ENCODE measurements at regions not wholly inside any gene's neighbourhood (a gene's known extent, or its start where the extent isn't known, plus 50 kb on each side); places are given as distances from the start of the nearest gene placed in this dataset.

- Histone ChIP-seq H3K4me2 (ENCODE audit: low read length) (no peak overlapping the region), H3K27me3 (ENCODE audit: insufficient read depth, low read length) (no peaks in the 10 kb centered on the region), H3K4me1 (ENCODE audit: control insufficient read depth in 1 of 2, insufficient read depth in 2 of 2, low read length in 2 of 2) (no peaks in the 10 kb centered on the region), H3K4me3 (replicated peaks in 1 of 2; ENCODE audit: low read depth in 1 of 2, low read length in 2 of 2) (no peak overlapping the region), H3K36me3 (ENCODE audit: control insufficient read depth in 1 of 2, insufficient read depth in 2 of 2, low read length in 2 of 2) (no peaks in the 10 kb centered on the region), H3K79me2 (ENCODE audit: insufficient read depth, low read length) (no peaks in the 10 kb centered on the region), H2AFZ (ENCODE audit: low read depth, low read length, poor library complexity, severe bottlenecking) (no peak overlapping the region), H3K9ac (ENCODE audit: low read length) (no peak overlapping the region), H3K27ac (ENCODE audit: low read depth, low read length) (no peak overlapping the region), H4K20me1 (ENCODE audit: insufficient read depth) (no peaks in the 10 kb centered on the region), H3K9me2 (ENCODE audit: insufficient read depth) (no peaks in the 10 kb centered on the region), H3K9me3 (ENCODE audit: control insufficient read depth in 1 of 2, insufficient read depth in 1 of 2, low read depth in 1 of 2, low read length in 2 of 2) (no peaks in the 10 kb centered on the region)
- CTCF ChIA-PET = no interaction called here
- POLR2A ChIA-PET = no interaction called here
- RAD21 ChIA-PET (ENCODE audit: low non-redundant PET in 1 of 2, low total read pairs in 2 of 2, uncharacterized antibody in 2 of 2, unreplicated experiment in 2 of 2) = no interaction called here
- intact Hi-C loops (cut with micrococcal nuclease) = no loop called here
- BruUV-seq (replicated peaks) = no TSS peak
- DNase-seq (ENCODE audit: low read depth, low spot score) (no peak), ATAC-seq (no peak)
- no peak for TF ChIP-seq ZNF274 (IDR thresholded peaks at IDR 0.05; ENCODE audit: low read depth, low read length)
- no peak for TF ChIP-seq SIN3A (IDR thresholded peaks at IDR 0.05; ENCODE audit: low read depth)
- no peak for TF ChIP-seq JUND (IDR thresholded peaks at IDR 0.05)
- TF ChIP-seq SP1 (IDR thresholded peaks at IDR 0.05; ENCODE audit: low read depth) = no peak
- TF ChIP-seq EZH2phosphoT487 (IDR thresholded peaks at IDR 0.05; ENCODE audit: borderline replicate concordance) = no peak
- TF ChIP-seq, protein P1, sequence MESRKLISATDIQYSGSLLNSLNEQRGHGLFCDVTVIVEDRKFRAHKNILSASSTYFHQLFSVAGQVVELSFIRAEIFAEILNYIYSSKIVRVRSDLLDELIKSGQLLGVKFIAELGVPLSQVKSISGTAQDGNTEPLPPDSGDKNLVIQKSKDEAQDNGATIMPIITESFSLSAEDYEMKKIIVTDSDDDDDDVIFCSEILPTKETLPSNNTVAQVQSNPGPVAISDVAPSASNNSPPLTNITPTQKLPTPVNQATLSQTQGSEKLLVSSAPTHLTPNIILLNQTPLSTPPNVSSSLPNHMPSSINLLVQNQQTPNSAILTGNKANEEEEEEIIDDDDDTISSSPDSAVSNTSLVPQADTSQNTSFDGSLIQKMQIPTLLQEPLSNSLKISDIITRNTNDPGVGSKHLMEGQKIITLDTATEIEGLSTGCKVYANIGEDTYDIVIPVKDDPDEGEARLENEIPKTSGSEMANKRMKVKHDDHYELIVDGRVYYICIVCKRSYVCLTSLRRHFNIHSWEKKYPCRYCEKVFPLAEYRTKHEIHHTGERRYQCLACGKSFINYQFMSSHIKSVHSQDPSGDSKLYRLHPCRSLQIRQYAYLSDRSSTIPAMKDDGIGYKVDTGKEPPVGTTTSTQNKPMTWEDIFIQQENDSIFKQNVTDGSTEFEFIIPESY (IDR thresholded peaks at IDR 0.05; ENCODE audit: extremely low read depth, insufficient replicate concordance, low read length) = no peak
- no peak for TF ChIP-seq ZFX (IDR thresholded peaks at IDR 0.05)
- TF ChIP-seq, protein P2, sequence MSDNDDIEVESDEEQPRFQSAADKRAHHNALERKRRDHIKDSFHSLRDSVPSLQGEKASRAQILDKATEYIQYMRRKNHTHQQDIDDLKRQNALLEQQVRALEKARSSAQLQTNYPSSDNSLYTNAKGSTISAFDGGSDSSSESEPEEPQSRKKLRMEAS (IDR thresholded peaks at IDR 0.05) = no peak
- TF ChIP-seq, protein P3, sequence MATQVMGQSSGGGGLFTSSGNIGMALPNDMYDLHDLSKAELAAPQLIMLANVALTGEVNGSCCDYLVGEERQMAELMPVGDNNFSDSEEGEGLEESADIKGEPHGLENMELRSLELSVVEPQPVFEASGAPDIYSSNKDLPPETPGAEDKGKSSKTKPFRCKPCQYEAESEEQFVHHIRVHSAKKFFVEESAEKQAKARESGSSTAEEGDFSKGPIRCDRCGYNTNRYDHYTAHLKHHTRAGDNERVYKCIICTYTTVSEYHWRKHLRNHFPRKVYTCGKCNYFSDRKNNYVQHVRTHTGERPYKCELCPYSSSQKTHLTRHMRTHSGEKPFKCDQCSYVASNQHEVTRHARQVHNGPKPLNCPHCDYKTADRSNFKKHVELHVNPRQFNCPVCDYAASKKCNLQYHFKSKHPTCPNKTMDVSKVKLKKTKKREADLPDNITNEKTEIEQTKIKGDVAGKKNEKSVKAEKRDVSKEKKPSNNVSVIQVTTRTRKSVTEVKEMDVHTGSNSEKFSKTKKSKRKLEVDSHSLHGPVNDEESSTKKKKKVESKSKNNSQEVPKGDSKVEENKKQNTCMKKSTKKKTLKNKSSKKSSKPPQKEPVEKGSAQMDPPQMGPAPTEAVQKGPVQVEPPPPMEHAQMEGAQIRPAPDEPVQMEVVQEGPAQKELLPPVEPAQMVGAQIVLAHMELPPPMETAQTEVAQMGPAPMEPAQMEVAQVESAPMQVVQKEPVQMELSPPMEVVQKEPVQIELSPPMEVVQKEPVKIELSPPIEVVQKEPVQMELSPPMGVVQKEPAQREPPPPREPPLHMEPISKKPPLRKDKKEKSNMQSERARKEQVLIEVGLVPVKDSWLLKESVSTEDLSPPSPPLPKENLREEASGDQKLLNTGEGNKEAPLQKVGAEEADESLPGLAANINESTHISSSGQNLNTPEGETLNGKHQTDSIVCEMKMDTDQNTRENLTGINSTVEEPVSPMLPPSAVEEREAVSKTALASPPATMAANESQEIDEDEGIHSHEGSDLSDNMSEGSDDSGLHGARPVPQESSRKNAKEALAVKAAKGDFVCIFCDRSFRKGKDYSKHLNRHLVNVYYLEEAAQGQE (IDR thresholded peaks at IDR 0.05; ENCODE audit: low read depth) = no peak
- TF ChIP-seq TCF7L2 (IDR thresholded peaks at IDR 0.05; ENCODE audit: borderline replicate concordance, extremely low read depth, insufficient read depth, insufficient read length) = no peak
- no peak for TF ChIP-seq CBX3 (IDR thresholded peaks at IDR 0.05; ENCODE audit: low read depth)
- no peak for TF ChIP-seq POLR2AphosphoS5 (IDR thresholded peaks at IDR 0.05; ENCODE audit: low read depth, low read length)
- TF ChIP-seq RAD21 (IDR thresholded peaks at IDR 0.05; ENCODE audit: low read depth) = no peak
- TF ChIP-seq, protein P4, sequence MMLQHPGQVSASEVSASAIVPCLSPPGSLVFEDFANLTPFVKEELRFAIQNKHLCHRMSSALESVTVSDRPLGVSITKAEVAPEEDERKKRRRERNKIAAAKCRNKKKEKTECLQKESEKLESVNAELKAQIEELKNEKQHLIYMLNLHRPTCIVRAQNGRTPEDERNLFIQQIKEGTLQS (IDR thresholded peaks at IDR 0.05) = no peak
- TF ChIP-seq POLR2A (IDR thresholded peaks at IDR 0.05; ENCODE audit: borderline replicate concordance, extremely low read depth, insufficient read depth, insufficient read length) = no peak
- TF ChIP-seq, protein P5, sequence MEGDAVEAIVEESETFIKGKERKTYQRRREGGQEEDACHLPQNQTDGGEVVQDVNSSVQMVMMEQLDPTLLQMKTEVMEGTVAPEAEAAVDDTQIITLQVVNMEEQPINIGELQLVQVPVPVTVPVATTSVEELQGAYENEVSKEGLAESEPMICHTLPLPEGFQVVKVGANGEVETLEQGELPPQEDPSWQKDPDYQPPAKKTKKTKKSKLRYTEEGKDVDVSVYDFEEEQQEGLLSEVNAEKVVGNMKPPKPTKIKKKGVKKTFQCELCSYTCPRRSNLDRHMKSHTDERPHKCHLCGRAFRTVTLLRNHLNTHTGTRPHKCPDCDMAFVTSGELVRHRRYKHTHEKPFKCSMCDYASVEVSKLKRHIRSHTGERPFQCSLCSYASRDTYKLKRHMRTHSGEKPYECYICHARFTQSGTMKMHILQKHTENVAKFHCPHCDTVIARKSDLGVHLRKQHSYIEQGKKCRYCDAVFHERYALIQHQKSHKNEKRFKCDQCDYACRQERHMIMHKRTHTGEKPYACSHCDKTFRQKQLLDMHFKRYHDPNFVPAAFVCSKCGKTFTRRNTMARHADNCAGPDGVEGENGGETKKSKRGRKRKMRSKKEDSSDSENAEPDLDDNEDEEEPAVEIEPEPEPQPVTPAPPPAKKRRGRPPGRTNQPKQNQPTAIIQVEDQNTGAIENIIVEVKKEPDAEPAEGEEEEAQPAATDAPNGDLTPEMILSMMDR (IDR thresholded peaks at IDR 0.05 in 2 of 3, conservative IDR thresholded peaks at IDR 0.05 in 1 of 3; ENCODE audit: borderline replicate concordance in 1 of 3, insufficient read depth in 1 of 3, low read depth in 2 of 3, low read length in 2 of 3) = no peak
- TF ChIP-seq YY1 (IDR thresholded peaks at IDR 0.05; ENCODE audit: extremely low read depth, insufficient replicate concordance, low read depth, low read length) = no peak
Measured at GRCh38 chr12:59070322-59070933, 150.1 kb upstream of the LRIG3 start.
